Parathyroid adenoma (tissue), 2 donors: ENCODE measurements at regions not wholly inside any gene's neighbourhood (a gene's known extent, or its start where the extent isn't known, plus 50 kb on each side); places are given as distances from the start of the nearest gene placed in this dataset.

Source experiments
- H2AFZ ChIP-seq: fragments of 300-600 bp; sonication (generic); one replicate; pipeline ENCODE4 v1.7.0; 2017; ENCODE audit warnings: antibody characterized with exemption, mild to moderate bottlenecking
- H3K27ac ChIP-seq: fragments of 300-600 bp; sonication (generic); one replicate; pipeline ENCODE4 v1.7.0; 2017
- H3K27me3 ChIP-seq: fragments of 300-600 bp; sonication (generic); one replicate; pipeline ENCODE4 v1.7.0; 2017; ENCODE audit warnings: low read length; ENCODE audit not compliant: control insufficient read depth, insufficient read depth
- H3K36me3 ChIP-seq: fragments of 300-600 bp; sonication (generic); one replicate; pipeline ENCODE4 v1.7.0; 2017; ENCODE audit warnings: low read length; ENCODE audit not compliant: control insufficient read depth, insufficient read depth
- H3K4me1 ChIP-seq: fragments of 300-600 bp; sonication (generic); one replicate; pipeline ENCODE4 v1.7.0; 2017; ENCODE audit warnings: control low read depth
- H3K4me2 ChIP-seq: fragments of 300-600 bp; sonication (generic); one replicate; pipeline ENCODE4 v1.7.0; 2017; ENCODE audit warnings: low read length
- H3K4me3 ChIP-seq: fragments of 300-600 bp; sonication (generic); one replicate; pipeline ENCODE4 v1.7.0; 2017; ENCODE audit warnings: low read depth, low read length
- H3K79me2 ChIP-seq: fragments of 300-600 bp; sonication (generic); one replicate; pipeline ENCODE4 v1.7.0; 2017; ENCODE audit warnings: control low read depth
- H3K9ac ChIP-seq: fragments of 300-600 bp; sonication (generic); one replicate; pipeline ENCODE4 v1.7.0; 2017; ENCODE audit warnings: mild to moderate bottlenecking
- H3K9me3 ChIP-seq: fragments of 300-600 bp; sonication (generic); one replicate; pipeline ENCODE4 v1.7.0; 2017; ENCODE audit warnings: low read length; ENCODE audit not compliant: control insufficient read depth
- CTCF ChIP-seq: fragments of 300-600 bp; sonication (generic); IDR thresholded peaks from one replicate; pipeline ENCODE4 v1.7.0; 2017; ENCODE audit warnings: antibody characterized with exemption, mild to moderate bottlenecking
- donor health status: primary hyperparathyroidism.

- Histone ChIP-seq H3K79me2 (no peaks in the 10 kb centered on the region), H3K9me3 (no peaks in the 10 kb centered on the region), H3K4me2 (no peak overlapping the region), H3K9ac (no peak overlapping the region), H3K27ac (no peak overlapping the region), H2AFZ (no peak overlapping the region), H3K36me3 (no peaks in the 10 kb centered on the region), H3K27me3 (no peaks in the 10 kb centered on the region), H3K4me3 (no peak overlapping the region), H3K4me1 (peaks cover 3% of the 10 kb centered on the region)
- no peak for TF ChIP-seq CTCF
These were observed 113.7 kb upstream of the COPS8 start for GRCh38 chr2:236971919-236972381.

GRCh38 chr2:236972491-236973342 lies 113.0 kb upstream of the COPS8 start:
- Histone ChIP-seq H3K9ac (no peak overlapping the region), H3K27me3 (no peaks in the 10 kb centered on the region), H3K4me1 (peaks cover 3% of the 10 kb centered on the region), H3K36me3 (no peaks in the 10 kb centered on the region), H3K4me2 (no peak overlapping the region), H2AFZ (no peak overlapping the region), H3K4me3 (no peak overlapping the region), H3K27ac (no peak overlapping the region), H3K9me3 (no peaks in the 10 kb centered on the region), H3K79me2 (no peaks in the 10 kb centered on the region)
- no peak for TF ChIP-seq CTCF

DNA sequence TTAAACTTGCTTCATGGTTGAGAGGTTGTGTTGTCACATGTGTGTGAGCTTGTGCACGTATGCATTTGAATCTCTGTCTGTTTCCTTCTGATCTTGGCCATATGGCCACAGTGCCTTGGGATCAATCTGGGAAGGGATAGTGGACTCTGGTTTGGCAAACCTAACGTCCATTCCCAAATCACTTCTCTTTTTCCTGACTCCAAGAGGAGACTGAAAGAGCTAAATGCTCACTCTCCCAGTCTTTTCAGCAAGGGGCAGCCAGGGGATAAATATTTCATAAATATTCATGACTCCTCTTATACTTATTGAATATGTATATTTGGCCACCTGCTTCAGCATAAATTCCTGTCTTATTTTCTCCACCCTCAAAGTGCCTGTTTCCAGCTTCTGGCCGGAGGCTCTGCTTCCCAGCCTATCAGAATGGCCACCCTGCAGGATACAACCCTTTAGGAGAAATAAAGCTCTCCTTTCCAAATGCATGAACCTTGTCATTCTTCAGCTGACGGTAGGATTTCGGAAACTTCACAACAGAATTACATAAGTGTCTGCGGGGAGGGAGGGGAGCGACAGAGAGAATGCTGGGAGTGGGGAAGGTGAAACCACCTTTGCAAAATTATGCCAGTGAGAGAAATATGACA lies 112.2 kb upstream of the COPS8 start:
- no peak overlapping the region for H2AFZ ChIP-seq
- no peaks in the 10 kb centered on the region for H3K27me3 ChIP-seq
- H3K9me3 ChIP-seq: no peaks in the 10 kb centered on the region
- H3K4me3 ChIP-seq: no peak overlapping the region
- no peaks in the 10 kb centered on the region for H3K79me2 ChIP-seq
- H3K27ac ChIP-seq: no peak overlapping the region
- no peak for TF ChIP-seq CTCF
- H3K4me2 ChIP-seq: no peak overlapping the region
- H3K4me1 ChIP-seq: peaks cover 3% of the 10 kb centered on the region
- no peaks in the 10 kb centered on the region for H3K36me3 ChIP-seq
- H3K9ac ChIP-seq: no peak overlapping the region

GRCh38 chr2:236974148-236974547 lies 111.5 kb upstream of the COPS8 start:
- Histone ChIP-seq H3K9me3 (no peaks in the 10 kb centered on the region), H3K36me3 (no peaks in the 10 kb centered on the region), H3K27ac (no peak overlapping the region), H3K9ac (no peak overlapping the region), H3K79me2 (no peaks in the 10 kb centered on the region), H3K27me3 (no peaks in the 10 kb centered on the region), H3K4me3 (no peak overlapping the region), H3K4me2 (no peak overlapping the region), H2AFZ (no peak overlapping the region), H3K4me1 (peaks cover 3% of the 10 kb centered on the region)
- no peak for TF ChIP-seq CTCF
